DOHH2 (cell line): ENCODE measurements at regions not wholly inside any gene's neighbourhood (a gene's known extent, or its start where the extent isn't known, plus 50 kb on each side); places are given as distances from the start of the nearest gene placed in this dataset.

ENCODE experiments used
- H3F3A ChIP-seq: fragments of 200-600 bp; sonication (generic), shearing (Covaris generic); 2 replicates; pipeline ENCODE4 v1.6.0; 2016; ENCODE audit warnings: antibody characterized with exemption, mild to moderate bottlenecking; ENCODE audit not compliant: control insufficient read depth, insufficient read depth
- H3K27ac ChIP-seq: fragments of 200-600 bp; sonication (generic); 2 replicates; pipeline ENCODE4 v1.5.1; 2014; ENCODE audit warnings: low read depth, mild to moderate bottlenecking, low read length, moderate library complexity
- H3K27me3 ChIP-seq: fragments of 200-600 bp; sonication (generic); 2 replicates; pipeline ENCODE4 v1.6.1; 2014; ENCODE audit warnings: mild to moderate bottlenecking, low read length, mixed read lengths; ENCODE audit not compliant: control insufficient read depth
- H3K36me3 ChIP-seq: fragments of 200-600 bp; sonication (generic); 2 replicates; pipeline ENCODE4 v1.6.1; 2014; ENCODE audit warnings: mild to moderate bottlenecking, low read length, moderate library complexity, mixed read lengths; ENCODE audit not compliant: control insufficient read depth
- H3K4me1 ChIP-seq: fragments of 200-600 bp; sonication (generic); 2 replicates; pipeline ENCODE4 v1.6.1; 2014; ENCODE audit warnings: mild to moderate bottlenecking, low read length, mixed read lengths; ENCODE audit not compliant: control insufficient read depth
- H3K4me2 ChIP-seq: fragments of 200-600 bp; sonication (generic); 2 replicates; pipeline ENCODE4 v1.6.0; 2014; ENCODE audit warnings: mild to moderate bottlenecking, low read length, moderate library complexity
- H3K4me3 ChIP-seq: fragments of 200-600 bp; sonication (generic); 2 replicates; pipeline ENCODE4 v1.5.1; 2014; ENCODE audit warnings: mild to moderate bottlenecking, low read length, mixed read lengths
- H3K79me2 ChIP-seq: fragments of 200-600 bp; sonication (generic); 2 replicates; pipeline ENCODE4 v1.6.1; 2014; ENCODE audit warnings: mild to moderate bottlenecking, low read length, mixed read lengths; ENCODE audit not compliant: control insufficient read depth
- H3K9me2 ChIP-seq: fragments of 200-600 bp; sonication (generic); replicated peaks from 2 replicates; pipeline ENCODE4 v1.6.1; 2014; ENCODE audit warnings: mild to moderate bottlenecking, low read length, mixed read lengths; ENCODE audit not compliant: control insufficient read depth
- H3K9me3 ChIP-seq: fragments of 200-600 bp; sonication (generic); 2 replicates; pipeline ENCODE4 v1.6.1; 2014; ENCODE audit warnings: antibody characterized with exemption, low read length, mixed read lengths; ENCODE audit not compliant: control insufficient read depth, insufficient read depth
- H4K20me1 ChIP-seq: fragments of 200-600 bp; sonication (generic); 2 replicates; pipeline ENCODE4 v1.6.0; 2014; ENCODE audit warnings: low read depth, mild to moderate bottlenecking, antibody characterized with exemption, low read length, moderate library complexity; ENCODE audit not compliant: control insufficient read depth, insufficient read depth
- EZH2phosphoT487 ChIP-seq: fragments of 200-600 bp; sonication (generic); IDR thresholded peaks from 2 replicates; pipeline ENCODE4 v1.6.1; 2017; ENCODE audit warnings: borderline replicate concordance, mild to moderate bottlenecking, antibody characterized with exemption, low read length, moderate library complexity, mixed read lengths
- TF ChIP-seq, protein P1 (sequence below): fragments of 200-600 bp; sonication (generic); IDR thresholded peaks from one replicate; pipeline ENCODE4 v1.5.1; 2014; ENCODE audit warnings: antibody characterized with exemption, mild to moderate bottlenecking, low read depth, low read length; ENCODE audit not compliant: poor library complexity, severe bottlenecking

DNA sequence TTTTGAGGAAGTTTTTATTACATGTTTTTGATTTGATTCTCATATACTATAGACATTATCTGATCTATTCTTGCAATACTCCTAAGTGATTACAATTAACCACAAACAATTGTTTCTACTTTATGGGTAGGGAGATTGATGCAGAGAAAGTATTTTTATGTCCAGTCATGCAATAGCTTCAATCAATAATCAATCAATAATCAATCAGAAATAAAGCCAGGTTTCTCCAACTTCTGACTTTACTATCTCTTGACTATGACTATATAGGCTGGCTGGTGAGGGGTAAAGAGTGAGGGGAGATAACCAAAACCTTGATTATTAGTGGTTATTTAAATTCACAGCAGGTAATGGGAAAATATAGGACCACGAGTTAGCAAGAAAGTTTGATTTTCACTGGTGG, 85.9 kb downstream of the HPGD start:
- TF ChIP-seq, protein P1, sequence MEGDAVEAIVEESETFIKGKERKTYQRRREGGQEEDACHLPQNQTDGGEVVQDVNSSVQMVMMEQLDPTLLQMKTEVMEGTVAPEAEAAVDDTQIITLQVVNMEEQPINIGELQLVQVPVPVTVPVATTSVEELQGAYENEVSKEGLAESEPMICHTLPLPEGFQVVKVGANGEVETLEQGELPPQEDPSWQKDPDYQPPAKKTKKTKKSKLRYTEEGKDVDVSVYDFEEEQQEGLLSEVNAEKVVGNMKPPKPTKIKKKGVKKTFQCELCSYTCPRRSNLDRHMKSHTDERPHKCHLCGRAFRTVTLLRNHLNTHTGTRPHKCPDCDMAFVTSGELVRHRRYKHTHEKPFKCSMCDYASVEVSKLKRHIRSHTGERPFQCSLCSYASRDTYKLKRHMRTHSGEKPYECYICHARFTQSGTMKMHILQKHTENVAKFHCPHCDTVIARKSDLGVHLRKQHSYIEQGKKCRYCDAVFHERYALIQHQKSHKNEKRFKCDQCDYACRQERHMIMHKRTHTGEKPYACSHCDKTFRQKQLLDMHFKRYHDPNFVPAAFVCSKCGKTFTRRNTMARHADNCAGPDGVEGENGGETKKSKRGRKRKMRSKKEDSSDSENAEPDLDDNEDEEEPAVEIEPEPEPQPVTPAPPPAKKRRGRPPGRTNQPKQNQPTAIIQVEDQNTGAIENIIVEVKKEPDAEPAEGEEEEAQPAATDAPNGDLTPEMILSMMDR: no peak
- no peak for TF ChIP-seq EZH2phosphoT487
- Histone ChIP-seq H3K4me3 (no peak overlapping the region), H4K20me1 (no peaks in the 10 kb centered on the region), H3K4me2 (no peak overlapping the region), H3K79me2 (no peaks in the 10 kb centered on the region), H3K27me3 (no peaks in the 10 kb centered on the region), H3K9me2 (no peaks in the 10 kb centered on the region), H3K36me3 (no peaks in the 10 kb centered on the region), H3F3A (no peaks in the 10 kb centered on the region), H3K9me3 (no peaks in the 10 kb centered on the region), H3K4me1 (0 out of 2 replicates have a peak, but pooled peaks cover 4% of the 10 kb centered on the region), H3K27ac (no peak overlapping the region)

DNA sequence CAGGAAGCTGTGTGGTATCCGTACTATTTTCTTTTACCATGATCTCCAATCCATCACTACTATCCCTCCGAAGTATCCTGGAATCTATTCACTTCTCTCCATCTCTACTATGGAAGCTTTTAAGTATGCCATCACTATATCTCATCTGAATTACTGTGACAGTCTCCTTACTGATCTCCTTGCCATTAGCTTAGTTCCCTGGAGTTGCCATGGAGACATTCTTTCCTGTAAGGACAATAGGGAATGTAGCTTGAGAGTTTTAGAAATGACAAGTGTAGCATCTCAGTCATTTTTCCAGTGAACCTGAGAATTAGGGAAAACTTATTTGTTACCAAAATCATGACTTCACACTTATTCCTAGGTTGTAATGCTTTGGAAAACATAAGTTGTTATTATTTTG, 86.3 kb downstream of the HPGD start:
- Histone ChIP-seq H3K79me2 (no peaks in the 10 kb centered on the region), H3K9me2 (no peaks in the 10 kb centered on the region), H3K4me2 (no peak overlapping the region), H4K20me1 (no peaks in the 10 kb centered on the region), H3K27ac (no peak overlapping the region), H3K4me3 (no peak overlapping the region), H3F3A (no peaks in the 10 kb centered on the region), H3K27me3 (no peaks in the 10 kb centered on the region), H3K36me3 (no peaks in the 10 kb centered on the region), H3K4me1 (0 out of 2 replicates have a peak, but pooled peaks cover 4% of the 10 kb centered on the region), H3K9me3 (no peaks in the 10 kb centered on the region)
- TF ChIP-seq EZH2phosphoT487: no peak
- TF ChIP-seq, protein P1: no peak

DNA sequence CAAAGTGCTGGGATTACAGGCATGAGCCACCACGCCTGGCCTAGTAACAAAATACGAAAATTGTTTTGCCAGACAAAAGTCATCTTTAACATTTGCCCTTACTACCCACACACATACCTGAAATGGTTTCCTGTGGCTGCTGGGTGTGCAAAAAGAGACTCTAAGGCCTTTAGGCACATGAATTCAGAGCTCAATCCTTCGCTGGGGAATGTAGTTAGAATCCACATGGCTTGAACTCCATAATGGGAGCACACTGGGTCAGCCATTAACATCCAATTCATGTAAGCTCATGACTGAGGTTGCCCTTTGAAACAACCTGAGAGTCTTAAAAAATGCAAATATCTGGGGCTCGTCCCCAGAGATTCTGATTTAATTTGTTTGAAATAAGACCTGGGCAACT, 87.8 kb downstream of the HPGD start:
- no peaks in the 10 kb centered on the region for H3F3A ChIP-seq
- no peaks in the 10 kb centered on the region for H3K9me3 ChIP-seq
- TF ChIP-seq, protein P1: no peak
- H3K79me2 ChIP-seq: no peaks in the 10 kb centered on the region
- no peak overlapping the region for H3K27ac ChIP-seq
- no peaks in the 10 kb centered on the region for H3K9me2 ChIP-seq
- no peak overlapping the region for H3K4me3 ChIP-seq
- 0 out of 2 replicates have a peak, but pooled peaks cover 4% of the 10 kb centered on the region for H3K4me1 ChIP-seq
- H3K27me3 ChIP-seq: no peaks in the 10 kb centered on the region
- no peak overlapping the region for H3K4me2 ChIP-seq
- H4K20me1 ChIP-seq: no peaks in the 10 kb centered on the region
- no peaks in the 10 kb centered on the region for H3K36me3 ChIP-seq

DNA sequence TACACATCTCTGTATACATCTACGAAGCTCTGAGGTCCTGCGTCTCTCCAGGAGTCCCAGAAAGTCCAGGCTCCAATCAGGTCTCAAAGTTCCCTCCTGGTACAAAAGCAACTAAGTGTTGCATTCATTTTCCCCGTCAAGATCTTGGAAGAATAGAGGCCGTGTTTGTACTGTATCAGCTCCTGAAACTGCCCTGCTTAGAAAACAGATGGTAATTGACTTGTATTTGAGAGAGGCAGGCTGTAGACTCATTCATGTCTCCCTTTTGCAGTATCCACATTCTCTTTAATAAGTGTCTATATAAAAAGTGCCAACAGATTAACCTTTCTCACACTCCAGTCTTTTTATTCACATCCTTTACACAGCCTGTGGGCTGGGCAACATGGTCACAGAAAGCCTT, 91.7 kb downstream of the HPGD start:
- TF ChIP-seq EZH2phosphoT487: no peak
- TF ChIP-seq, protein P1: no peak
- Histone ChIP-seq H3K27me3 (no peaks in the 10 kb centered on the region), H3K9me2 (no peaks in the 10 kb centered on the region), H4K20me1 (no peaks in the 10 kb centered on the region), H3K4me3 (no peak overlapping the region), H3K27ac (no peak overlapping the region), H3K4me2 (no peak overlapping the region), H3K9me3 (no peaks in the 10 kb centered on the region), H3K4me1 (0 out of 2 replicates have a peak, but pooled peaks cover 4% of the 10 kb centered on the region), H3K36me3 (no peaks in the 10 kb centered on the region), H3F3A (no peaks in the 10 kb centered on the region), H3K79me2 (no peaks in the 10 kb centered on the region)
